ENCODE measurements at regions not wholly inside any gene's neighbourhood (a gene's known extent, or its start where the extent isn't known, plus 50 kb on each side); places are given as distances from the start of the nearest gene placed in this dataset.

DNA sequence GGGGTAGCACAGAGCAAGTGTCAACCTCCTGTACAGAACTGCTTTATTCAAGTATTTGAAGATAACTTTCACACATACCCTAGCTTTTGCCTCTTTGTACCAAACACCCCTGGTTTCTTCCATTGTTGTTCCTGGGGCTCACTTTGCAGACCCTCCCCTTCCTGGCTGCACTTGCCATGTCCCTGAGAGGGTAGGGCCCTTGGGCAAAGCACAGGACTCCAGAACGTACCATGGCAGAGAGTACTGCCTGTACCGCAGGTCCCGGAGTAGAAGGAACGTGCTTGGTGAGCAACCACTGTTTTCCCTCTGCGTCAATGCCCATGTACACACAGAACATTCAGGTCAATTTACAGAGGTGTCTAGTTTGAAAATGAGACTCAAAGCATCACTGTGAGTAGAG, 290.4 kb downstream of the EN1 start:
- DNase-seq = no peak

DNA sequence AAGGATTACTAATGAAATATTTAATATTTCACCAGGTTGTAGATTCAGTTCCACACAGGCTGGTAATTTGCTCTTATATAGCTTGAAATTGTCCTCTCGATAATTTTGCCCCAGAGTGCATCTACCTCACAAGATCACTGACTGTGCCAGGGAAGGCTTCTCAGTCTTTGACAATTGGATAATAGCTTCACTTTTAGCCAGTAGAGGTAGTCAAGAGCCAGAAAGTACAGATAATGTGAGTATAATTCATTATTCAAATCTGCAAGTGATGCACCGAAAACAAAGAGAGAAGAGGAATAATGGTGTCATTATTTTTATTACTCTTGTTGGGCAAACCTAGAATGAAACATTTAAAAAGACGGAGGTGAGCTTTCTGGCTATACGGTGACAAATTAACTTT, 292.8 kb downstream of the EN1 start:
- no peak for DNase-seq

DNA sequence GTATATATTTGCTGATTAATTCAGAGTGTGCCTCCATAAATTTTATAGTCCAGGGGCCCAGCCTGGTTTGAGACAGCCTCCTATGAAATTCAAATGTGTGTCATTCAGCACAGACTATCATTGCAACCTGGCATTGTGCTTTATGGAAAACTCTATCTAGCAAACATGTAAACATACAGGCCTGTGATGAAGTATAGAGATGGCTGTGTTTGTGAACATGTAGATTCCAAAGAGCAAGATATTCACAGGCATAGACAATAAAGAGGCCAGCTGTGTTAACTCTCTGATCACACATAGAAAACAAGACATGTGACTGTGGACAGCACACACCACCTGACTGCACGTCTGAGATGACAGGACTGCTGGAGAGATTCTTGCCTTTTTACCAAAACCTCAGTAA, 297.9 kb downstream of the EN1 start:
- no peak for DNase-seq

DNA sequence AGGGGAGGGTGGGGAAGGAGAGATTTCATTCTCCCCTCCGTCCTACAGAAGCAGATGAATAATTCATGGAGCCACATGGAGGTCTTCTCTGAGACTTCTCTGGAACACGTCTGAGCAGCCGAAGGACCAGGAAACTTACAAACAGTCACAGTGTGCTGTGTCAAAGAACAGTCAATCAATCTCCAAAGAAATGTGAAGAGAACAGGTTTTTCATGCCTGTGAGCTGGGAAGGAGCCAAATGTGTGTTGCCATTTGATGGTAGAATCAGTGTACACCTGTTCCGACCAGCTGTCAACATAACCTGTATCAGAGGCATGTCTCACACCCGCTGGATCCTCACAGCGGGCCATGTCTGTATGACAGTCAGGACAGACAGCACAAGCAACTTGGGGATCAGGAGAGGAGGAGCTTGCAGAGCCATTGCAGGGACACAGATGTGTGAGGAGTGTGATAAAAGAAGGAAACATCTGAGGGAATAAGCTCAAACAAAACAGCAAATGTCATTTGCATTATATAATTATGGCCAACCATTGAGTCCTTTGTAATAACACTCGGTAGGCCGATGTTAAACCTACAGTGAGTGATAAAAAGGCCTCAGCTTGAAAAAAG, 298.5 kb downstream of the EN1 start:
- no peak for DNase-seq

DNA sequence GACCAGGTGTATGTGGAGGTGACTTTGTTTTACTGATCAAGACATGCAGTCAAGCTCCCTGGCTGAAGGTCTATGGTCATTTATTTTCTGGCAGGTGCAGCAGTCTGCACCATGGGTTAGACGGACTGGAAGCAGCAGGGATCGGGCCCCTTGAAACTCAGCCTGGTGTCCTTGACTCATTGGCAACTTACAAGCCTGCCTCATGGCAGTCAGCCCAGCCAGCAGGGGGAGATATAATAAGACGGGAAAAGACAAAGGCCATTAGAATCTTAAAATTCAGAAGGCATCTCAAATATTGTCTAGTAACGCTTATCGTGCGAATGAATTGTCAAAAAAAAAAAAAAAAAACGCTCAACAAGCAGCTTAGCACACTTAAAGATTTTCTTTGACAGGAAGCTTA, 308.2 kb downstream of the EN1 start:
- DNase-seq = no peak

DNA sequence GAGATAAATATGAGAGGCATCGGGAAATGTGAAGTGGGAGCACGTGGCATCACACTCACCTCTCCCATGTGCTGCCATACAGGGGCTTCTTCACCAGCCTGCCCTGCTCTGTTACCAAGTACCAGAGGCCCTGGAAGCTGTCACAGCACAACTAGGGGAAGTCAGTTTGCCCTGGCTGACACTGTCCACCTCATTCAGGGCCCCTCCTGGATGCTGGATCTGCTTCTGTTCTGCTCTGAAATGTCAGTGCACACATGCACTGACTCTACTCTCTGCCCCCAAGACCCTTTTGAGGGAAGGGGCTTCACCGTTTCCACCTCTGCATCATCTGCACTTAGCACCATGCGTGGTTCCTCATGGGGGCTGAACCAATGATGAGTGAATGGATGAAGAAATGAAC, 311.1 kb downstream of the EN1 start:
- DNase-seq = no peak

DNA sequence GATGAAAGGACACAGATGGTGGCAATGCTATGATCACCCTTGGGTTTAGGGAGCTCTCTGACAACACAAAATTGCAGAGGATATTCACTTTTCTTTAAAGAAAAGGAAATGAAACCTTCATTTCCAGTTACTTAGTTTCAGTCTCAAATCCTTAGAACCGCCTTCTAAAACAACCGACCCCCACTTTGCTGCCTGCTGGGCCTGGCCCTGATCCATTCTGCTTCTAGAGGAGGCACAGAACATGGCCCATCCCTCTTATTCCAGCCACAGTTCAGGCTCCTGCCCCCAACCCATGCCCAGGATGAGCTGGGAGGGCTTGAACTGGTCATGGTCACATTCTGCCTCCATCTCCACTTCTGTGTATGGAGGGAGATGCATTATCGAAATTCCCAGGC, 311.6 kb downstream of the EN1 start:
- DNase-seq = no peak

DNA sequence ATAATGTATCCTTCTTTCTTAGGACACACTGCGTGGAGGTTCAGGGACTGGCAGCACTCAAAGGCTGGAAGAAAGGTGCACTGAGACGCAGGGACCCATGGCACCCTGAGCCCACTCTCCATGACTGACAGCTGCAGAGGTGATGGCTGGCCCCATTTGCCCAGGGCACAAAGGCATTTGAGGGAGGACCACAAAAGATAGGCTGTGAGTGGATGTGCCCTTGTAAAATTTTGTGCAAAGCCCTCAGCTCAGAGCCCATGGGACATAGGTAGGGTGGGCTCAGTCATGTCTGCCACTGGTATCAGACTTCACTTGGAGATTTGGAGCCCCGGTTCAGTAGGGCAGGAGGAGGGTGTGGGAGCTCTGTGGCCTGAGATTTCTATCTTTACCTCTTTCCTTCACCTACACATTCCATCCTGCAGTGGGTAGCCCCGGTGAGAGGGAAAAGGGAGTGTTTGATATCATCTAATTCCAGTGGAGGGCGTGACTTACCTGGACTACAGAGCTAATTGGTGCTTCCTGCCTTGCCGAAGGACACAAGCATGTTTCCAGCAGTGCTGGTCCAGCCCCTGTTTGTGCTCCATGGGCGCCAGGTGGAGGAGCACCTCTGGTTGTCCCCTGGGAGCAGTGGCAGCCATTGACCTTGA, 312.2 kb downstream of the EN1 start:
- no peak for DNase-seq

DNA sequence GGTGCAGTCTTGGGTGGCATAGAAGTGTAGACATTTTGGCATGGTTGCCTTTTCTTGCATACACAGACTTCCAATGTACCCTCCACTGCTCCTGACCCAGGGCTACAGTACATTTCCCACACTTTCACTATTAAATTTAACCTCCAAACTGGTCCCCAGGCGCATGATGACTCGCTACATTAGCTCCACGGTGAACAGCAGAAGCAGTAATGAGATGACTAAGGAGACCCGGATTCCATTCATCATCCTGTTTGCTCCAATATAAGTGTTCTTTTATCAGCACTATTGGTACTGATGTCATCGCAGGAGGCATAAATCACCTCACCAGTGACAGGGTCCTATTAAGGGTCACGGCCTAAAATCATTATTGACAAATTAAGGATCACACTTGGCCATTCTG, 316.5 kb downstream of the EN1 start:
- DNase-seq = no peak

DNA sequence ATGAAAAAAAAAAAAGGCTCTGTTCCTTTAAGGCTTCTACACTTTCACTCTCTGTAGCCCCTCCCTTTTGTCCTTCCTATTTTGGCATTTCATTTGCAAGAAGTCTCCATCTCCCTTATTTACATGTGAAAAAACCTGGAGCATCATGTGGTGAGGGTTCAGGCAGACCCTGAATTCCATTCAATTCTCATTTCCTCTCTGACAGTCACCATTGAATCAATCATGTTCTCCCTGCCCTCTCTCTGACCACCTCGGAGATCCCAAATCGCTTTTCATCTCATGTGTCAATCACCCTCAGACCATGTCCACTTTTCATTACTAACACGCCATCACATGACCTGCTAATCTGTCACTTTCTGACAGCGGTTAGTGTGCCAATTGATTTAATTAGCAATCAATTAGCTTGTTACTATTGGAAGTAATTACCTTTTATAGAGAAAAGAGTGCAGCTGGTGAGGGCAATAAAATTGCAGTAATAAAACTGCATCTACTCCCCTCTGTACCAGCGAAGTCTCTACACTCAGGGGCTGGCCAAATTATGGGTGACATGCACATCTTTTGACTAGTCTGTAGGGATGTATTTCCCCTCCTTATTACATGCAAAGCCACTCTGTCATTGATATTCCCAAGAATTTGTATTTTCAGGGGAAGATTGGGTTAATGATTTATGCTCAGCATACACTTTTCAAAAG, 317.4 kb downstream of the EN1 start:
- DNase-seq = no peak

DNA sequence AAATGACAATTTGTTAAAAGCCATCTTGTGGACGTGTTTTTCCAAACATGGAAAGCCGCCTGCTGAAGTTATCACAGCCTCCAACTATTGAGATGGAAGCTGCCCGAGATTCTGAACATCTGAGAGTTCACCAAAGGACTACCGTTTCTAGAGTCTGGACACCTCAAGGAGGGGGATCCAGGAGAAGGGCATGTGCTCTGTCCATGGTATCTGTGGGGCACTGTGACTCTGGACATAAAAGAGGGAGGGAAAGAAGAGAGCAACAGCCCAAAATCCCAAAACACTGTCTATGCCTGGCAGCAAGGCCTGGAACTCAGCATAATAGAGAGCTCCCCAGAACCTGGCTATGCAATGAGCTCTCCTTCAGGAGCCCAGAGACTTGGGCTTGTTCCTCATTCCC, 319.9 kb downstream of the EN1 start:
- DNase-seq = no peak

DNA sequence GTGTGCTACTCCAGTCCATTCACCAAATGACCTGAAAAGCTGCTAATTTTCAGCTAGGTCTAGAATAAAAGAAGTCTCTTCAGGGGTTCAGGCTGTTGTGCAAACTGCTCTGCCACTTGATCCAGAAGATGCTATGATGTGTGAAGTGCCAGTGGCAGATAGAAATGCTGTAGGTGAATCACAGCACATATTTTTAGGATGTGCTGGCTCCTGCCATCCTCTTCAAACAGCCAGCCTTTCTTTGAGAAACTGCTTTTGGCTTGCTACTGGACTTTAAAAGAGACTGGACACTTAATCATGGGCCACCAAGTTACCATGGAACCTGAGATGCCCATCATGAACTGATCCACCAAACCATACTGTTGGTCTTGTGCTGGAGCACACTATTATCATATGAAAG, 322.1 kb downstream of the EN1 start:
- no peak for DNase-seq

DNA sequence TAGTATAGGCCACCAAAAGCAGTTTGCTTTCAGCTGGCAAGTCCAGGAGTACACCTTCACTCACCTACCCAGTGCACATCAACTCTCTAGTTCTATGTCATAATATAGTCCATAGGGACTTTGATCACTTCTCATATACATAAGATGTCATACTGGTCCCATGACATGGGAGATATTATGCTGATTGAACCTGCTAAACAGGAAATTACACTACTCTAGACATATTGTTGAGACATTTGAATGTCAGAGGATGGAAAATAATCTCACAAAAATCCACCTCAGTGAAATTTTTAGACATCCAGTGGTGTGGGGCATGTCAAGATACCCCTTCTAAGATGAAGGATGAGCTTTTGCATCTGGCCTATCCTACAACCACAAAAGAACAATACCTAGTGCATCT, 322.5 kb downstream of the EN1 start:
- DNase-seq = no peak

DNA sequence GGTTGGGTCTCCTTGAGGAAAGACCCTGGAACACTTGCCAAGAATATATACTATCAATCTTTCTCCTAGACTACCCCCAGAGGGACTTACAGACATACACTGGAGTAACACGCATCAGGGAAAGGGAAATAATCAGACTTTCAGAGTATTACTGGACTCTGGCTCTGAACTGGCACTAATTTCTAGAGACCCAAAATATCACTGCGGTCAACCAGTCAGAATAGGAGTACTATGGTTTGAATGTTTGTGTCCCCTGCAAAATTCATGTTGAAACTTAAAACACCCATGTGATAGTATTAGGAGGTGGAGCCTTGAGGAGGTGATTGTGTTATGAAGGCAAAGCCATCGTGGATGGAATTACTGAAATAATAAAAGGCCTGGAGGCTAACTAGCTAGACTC, 323.7 kb downstream of the EN1 start:
- DNase-seq = no peak

DNA sequence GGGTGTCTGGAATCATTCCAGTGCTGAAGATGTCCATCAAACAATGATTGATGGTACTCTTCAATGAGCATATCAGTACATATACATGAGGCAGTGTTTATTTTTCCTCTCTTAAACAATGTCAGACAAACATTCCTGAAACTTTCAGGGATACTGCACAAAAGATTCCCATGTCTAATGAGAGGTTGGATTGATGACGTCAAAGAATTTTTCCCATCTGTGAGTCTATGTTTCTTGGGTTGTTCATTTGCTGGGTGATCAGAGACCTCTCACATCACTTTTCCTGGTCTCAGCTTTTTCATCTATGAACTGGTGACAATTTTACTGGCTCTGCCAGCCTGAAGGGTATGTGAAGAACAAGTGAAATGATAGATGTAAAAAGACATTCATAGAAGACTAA, 325.5 kb downstream of the EN1 start:
- no peak for DNase-seq

DNA sequence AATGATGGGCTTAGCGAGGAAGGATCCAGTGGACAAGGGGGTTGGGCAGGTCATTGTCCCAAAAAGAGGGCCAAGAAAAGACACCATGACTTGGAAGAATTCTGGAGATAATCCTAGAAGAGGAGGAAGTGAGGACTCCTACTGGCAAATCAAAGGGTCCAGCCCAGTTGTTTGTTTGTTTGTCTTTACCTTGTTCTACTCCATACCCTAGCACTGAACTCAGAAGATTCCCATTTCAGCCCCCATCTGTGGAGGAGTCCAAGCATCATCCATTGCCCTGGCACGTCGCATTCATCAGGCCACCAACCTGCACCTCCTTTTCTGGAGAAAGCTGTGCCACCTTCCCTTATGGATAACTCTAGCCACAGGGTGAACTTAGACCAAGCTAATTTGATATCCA, 326.2 kb downstream of the EN1 start:
- DNase-seq = no peak

DNA sequence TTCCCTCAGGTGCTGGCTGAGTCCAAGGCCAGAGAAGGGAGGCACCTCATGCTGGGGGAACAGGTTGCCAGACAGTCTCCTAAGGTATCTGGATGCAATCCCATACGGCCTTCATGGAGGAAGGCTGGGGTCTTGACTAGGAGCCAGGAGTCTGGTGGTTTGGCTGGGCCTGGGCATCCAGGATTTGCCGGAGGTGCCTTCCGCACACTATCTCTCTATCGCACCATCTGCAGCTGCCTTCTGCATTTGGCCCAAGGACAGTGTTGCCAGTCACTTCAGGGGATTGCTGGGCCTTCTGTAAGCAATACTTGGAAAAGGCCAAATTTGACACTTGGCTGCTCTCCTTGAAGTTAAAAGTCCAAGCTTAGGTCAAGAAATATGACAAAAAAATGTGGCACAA, 327.2 kb downstream of the EN1 start:
- no peak for DNase-seq

DNA sequence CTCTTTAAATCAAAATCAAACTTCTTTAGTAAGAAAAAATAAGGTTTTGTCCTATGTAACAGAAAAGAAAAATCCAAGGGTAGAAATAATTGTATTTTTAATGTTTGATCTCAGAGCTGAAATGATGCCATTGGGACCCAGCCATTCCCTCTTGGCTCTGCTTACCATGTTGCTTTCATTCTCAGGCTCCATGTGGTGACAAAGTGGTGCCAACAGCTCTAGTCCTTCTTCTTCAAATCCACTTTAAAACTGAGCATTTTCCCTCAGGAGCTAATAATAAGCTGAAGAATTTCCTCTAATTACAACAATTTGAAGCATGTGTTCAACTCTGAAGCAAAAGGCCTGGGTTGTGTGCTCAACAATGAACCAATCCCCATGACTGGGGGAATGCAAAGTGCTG, 327.9 kb downstream of the EN1 start:
- no peak for DNase-seq

DNA sequence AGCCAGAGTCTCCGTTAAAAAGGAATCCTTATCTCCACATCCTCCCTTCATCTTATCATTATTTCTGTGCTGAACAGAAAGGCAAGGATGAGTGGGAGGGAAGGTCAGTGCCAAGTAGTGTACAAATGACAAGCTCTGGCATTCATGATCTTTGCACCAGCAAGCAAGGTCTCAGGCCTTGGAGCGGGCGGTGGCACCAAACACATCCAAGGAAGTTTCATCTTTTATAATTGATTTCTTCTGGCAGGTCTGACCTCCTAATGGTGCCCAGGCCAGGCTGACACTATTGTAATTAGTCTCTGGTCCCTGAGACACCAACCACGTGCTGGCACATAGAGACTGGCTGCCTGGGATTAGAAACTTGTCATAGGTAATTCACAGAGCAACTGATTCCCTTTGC, 336.6 kb downstream of the EN1 start:
- DNase-seq = no peak

DNA sequence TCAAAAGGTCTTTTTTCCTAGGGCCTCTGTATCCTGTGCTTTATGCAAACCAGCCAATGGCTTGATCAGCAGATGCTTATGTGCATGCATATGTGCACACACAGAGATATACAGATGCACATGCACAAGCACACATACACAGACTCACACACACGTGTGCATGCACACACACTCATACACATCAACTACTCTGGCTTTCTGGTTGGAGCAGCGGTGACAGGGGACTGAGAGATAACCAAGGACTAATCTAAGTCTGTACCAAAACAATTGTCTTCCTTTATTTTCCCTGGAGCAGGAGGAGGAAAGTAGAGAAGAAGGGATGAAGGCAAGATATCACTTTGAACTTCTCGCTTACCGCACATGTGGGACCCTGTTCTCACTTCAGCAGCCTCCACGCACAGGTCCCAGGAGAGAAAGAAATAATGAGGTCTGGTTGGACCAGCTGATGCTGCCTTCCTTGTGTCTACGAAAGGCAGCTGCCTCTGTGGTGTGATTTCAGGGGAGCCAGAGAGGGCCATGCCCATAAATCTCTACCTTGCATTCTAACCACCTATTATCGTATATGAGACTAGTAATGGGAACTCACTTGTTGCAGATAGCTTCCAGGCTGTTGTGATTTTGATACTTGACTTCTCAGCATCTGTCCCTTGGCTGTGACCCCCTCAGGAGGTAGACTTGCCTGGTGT, 338.0 kb downstream of the EN1 start:
- DNase-seq = no peak

DNA sequence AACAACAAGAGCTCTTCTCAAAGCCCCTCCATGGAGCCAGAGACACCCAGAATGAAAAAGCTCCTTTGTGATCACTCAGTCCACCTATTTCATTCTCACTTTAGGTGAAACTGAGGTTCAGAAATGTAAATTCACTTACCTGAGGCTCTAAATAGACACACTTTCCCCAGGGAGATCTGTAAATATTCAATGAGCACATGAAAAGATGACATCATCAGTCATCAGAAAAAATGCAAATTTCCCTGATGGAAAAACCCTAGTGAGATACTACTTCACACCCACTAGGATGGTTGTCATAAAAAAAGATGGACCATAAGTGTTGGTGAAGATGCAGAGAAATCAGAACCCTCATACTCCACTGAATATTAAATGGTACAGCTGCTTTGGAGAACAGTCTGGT, 339.2 kb downstream of the EN1 start:
- DNase-seq = no peak

DNA sequence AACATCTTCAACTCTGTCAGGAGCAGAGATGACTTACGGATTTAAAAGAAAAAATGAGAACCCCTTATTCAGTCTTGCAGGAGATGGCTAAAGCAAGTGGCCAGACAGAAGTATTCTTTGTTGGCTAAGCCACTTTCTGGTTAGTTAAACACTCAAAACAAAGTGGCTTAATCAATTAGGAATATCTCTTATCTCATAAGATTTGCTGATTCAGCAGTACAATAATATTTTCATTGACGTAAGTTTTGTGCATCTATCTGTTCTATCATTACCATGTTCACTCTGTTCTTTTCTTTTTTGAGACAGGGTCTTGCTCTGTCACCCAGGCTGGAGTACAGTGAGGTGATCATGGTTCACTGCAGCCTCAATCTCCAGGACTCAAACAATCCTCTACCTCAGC, 342.0 kb downstream of the EN1 start:
- DNase-seq = no peak

DNA sequence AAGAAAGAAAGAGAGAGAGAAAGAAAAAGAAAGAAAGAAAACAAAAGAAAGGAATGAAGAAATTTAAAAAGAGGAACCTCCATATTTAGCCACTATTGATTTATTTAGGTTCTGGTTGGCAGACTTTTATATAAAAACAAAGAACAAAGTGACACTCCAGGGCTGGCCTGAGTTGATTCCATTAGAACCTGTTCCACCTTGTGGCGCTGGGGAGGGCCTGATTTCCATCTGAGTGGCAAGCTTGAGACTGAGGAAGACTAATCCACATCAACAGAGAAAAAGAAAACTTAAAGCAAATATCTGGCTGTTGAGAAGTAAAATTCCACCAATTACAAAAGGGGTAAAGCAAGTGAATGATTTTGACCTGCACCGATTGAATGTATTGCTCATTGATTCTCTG, 345.3 kb downstream of the EN1 start:
- DNase-seq = no peak

DNA sequence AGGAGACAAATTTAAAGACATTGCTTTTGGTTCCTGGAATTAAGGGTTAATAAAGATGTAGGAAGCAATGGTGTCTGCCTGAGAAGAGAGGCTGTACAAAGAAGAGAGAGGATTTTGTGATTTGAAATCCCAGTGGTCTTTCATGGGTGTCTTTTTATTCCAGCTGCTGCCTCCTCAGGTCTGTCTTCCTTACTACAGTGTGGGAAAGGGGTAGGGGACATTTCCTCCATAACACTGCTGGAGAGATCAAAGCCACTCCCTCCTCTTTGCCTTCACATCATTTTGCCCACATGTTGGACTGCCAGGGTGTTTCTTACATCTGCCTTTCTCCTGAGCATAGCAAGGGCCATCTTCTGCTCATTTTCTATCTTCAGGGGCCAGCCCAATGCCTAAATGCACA, 348.5 kb downstream of the EN1 start:
- DNase-seq = no peak
